HG03469 (cell line): ENCODE measurements at regions not wholly inside any gene's neighbourhood (a gene's known extent, or its start where the extent isn't known, plus 50 kb on each side); places are given as distances from the start of the nearest gene placed in this dataset.

Experiments
- ATAC-seq: cut with Tn5 transposase; IDR thresholded peaks from one replicate; pipeline ENCODE4 v1.9.1; 2021; ENCODE audit warnings: mild to moderate bottlenecking, moderate library complexity, moderate number of reproducible peaks; ENCODE audit not compliant: unreplicated experiment

DNA sequence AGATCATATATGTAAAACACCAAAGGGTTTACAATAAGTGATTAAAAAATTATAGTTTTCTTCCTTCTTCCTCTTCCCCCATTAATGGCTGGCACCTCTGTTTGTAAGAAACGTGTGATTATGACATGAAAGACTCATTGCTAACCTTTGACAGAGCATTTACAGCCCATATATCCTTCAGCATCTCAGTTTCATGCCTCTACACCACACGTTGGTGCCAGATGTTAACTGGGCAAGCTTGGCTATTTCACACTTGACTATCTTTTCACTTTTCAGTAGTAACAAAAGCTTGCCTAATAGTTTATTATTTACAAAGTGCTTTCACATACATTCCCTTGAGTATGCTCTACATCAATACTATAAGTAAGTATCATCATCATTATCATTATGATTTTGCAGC, 65.3 kb upstream of the C1QTNF7 start:
- no peak for ATAC-seq

- ATAC-seq: no peak
Observed at GRCh38 chr4:15364183-15364582, 63.6 kb upstream of the C1QTNF7 start.

DNA sequence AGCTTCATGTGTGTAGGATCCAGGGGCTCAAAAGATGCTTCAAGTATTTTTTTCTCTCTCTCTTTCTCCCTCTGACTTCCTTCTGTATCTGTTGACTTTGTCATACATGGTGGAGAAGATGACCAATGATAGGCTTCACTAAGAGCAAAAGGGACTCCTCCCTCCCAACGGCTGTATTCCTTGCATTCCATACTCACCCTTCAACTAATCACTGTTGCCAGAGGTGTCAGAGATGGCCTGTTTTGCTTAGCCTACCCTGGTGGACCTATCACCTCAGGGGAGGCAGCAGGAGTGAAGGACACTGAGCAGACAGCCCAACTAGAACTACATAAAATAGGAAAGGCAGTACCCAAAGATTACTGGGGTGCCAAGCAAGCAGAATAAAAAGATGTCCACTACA, 62.2 kb upstream of the C1QTNF7 start:
- no peak for ATAC-seq

- no peak for ATAC-seq
Observed at GRCh38 chr4:15366721-15367120, 61.1 kb upstream of the C1QTNF7 start.

- no peak for ATAC-seq
Observed at GRCh38 chr4:15368856-15369255, 59.0 kb upstream of the C1QTNF7 start.

- ATAC-seq: no peak
Observed at GRCh38 chr4:15370296-15370695, 57.5 kb upstream of the C1QTNF7 start.

DNA sequence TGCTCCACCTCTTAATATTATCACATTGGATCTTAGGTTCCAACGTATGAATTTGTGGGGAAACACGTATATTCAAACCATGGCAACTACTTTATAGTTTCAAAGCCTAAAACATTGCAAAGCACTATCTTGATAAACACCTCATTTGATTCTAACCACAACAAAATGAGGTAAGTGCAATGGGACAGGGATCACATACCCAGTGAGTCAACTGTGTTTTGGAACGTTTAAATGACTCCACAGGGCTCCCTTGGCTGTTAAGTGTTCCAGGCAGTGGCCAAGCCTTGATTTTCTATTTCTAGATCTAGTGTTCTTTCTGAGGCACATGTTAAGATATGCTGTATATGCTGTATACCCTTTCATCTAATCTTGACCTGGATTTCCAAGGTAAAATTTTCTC, 54.5 kb upstream of the C1QTNF7 start:
- ATAC-seq: no peak

GRCh38 chr4:15374656-15375055, 53.2 kb upstream of the C1QTNF7 start:
- no peak for ATAC-seq

DNA sequence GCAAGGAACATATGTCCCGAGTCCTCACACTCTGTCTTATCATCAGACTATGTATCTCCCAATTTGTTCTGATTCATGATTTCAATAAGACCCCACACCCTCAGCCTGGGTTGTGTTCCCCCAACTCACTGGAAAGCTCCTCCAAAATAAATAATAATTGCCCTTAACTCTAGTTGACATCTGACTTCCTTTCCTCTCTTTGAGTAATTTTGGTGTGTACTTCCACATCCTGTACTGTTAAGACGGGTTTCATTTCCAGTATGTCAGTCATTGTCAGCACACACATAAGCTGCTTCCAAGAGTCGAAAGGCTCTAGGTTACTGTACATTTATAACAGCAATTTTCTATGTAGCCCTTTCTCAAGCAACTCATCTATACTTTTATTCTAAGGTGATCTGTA, 52.2 kb upstream of the C1QTNF7 start:
- no peak for ATAC-seq

DNA sequence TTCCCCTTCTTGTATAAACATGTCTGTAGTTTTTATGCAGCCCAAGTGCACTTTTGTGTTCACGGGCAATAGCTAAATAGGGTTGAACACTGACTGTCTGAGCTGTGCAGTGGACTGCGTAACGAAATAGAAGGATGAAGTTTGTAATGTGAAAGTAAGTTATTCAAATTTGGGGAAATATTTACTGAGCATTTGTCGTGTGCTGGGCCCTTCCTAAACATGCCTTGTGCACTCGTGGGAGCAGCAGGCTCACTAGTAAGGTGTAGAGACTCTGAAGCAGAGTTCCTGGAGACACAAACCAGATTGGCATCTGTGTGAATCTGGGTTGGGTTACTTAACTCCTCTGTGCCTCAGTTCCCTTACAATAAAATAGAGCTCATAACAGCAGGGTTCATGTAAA, 51.7 kb upstream of the C1QTNF7 start:
- ATAC-seq: no peak

DNA sequence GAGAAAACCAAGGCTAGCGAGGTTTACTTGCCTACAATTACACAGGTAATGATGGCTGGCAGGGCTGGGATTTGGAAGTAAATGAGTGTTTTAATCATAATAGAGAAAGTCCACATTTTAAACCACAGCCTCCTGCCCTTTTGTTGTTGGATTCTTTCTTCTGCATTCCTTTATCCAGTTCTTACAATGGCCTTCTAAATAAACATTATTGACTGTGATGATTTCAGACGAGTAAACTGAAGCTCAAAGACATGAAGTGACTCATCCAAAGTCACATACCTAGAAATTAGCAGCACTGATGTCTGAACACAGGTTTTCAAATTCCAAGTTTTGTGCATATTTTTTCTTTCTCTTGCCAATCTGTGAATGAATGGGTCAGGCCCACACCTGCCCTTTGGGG, 51.2 kb upstream of the C1QTNF7 start:
- no peak for ATAC-seq
